ENCODE measurements at regions not wholly inside any gene's neighbourhood (a gene's known extent, or its start where the extent isn't known, plus 50 kb on each side); places are given as distances from the start of the nearest gene placed in this dataset.

DNA sequence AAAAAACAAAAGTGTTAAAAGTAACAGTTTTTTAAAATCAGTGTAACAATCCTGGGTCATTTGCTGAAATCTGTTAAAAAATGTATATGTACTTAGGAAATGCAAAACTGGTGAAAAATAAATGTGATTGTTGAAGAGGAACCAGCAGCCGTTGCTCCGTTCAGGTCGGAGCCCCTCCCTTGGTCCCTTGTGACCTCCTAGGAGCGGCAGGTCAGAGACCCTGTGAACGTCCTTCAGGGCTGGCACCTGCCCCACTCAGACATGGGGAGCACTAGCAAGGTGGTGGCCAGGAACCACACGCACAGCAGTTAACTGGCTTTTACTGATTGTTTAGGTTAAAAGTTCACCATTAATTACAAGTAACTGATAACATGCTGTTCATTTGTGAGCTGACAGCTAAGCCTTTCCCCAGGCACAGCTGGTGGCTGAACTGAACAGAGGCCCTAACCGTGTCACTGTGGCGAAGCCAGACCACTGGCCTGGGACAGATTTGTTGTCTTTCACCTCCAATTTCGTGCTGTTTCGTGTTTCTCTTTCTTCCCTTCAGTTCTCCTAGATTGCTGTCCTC, 159.2 kb upstream of the ALKAL2 start:
- no peaks in the 10 kb centered on the region for H3K27me3 ChIP-seq (ENCODE audit: control insufficient read depth, insufficient read depth, low read length)
- H3K4me1 ChIP-seq (ENCODE audit: control insufficient read depth, extremely low read depth, insufficient read depth, low read length), result no peaks in the 10 kb centered on the region
- no peak overlapping the region for H3K27ac ChIP-seq (ENCODE audit: insufficient read depth, low read length)
- H3K4me3 ChIP-seq (replicated peaks in 1 of 4; ENCODE audit: control extremely low read depth in 1 of 4, insufficient read depth in 1 of 4, low read depth in 3 of 4, low read length in 4 of 4), result no peak overlapping the region
- H3K79me2 ChIP-seq (ENCODE audit: control insufficient read depth, insufficient read depth, low read length), result no peaks in the 10 kb centered on the region
- no peak for TF ChIP-seq CTCF (conservative IDR thresholded peaks at IDR 0.05 in 1 of 2, IDR thresholded peaks at IDR 0.05 in 1 of 2; ENCODE audit: low read depth in 1 of 2, low read length in 2 of 2)
- TF ChIP-seq EZH2 (IDR thresholded peaks at IDR 0.05; ENCODE audit: low read length, missing control alignments), result no peak
- H2AFZ ChIP-seq (ENCODE audit: low read length), result no peak overlapping the region
- DNase-seq (ENCODE audit: low read depth in 2 of 2), result no peak
- H4K20me1 ChIP-seq (ENCODE audit: control insufficient read depth, extremely low read depth, insufficient read depth, low read length), result no peaks in the 10 kb centered on the region
- no peaks in the 10 kb centered on the region for H3K36me3 ChIP-seq (ENCODE audit: control insufficient read depth, insufficient read depth, low read length)
- no peak overlapping the region for H3K9ac ChIP-seq (ENCODE audit: insufficient read depth, low read length)
- no peak overlapping the region for H3K4me2 ChIP-seq (ENCODE audit: extremely low read depth, insufficient read depth, low read length)
- H3K9me3 ChIP-seq (ENCODE audit: control insufficient read depth, insufficient read depth, low read depth, low read length), result no peaks in the 10 kb centered on the region

DNA sequence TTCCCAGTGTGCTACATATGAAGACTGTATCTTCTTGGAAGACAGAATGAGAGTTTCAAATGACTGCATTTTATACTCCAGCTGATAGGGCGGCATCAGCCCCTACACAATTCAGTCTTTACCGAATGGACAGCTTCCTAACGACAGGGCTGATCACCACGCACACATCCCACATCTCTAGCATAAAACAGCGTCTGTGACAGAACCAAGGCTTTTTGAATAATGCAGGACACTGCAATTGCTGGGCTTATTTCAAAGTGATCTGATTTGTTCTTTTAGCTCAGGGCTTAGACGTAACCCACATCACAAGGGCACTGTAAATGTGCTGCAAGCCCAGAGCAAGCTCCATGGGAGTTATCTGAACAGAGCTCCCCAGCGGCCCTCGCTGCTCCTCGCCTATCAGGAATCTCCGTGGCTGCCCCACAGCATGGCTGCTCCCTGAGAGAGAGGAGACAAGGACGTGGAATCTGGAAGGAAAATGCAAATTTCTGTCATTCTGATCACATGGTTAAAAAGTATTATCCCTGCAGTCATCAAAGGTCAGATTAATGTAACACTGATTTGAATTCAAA, 158.5 kb upstream of the ALKAL2 start:
- TF ChIP-seq CTCF (conservative IDR thresholded peaks at IDR 0.05 in 1 of 2, IDR thresholded peaks at IDR 0.05 in 1 of 2; ENCODE audit: low read depth in 1 of 2, low read length in 2 of 2) (no peak), EZH2 (IDR thresholded peaks at IDR 0.05; ENCODE audit: low read length, missing control alignments) (no peak)
- no peak for DNase-seq (ENCODE audit: low read depth in 2 of 2)
- no peak overlapping the region for H3K9ac ChIP-seq (ENCODE audit: insufficient read depth, low read length)

DNA sequence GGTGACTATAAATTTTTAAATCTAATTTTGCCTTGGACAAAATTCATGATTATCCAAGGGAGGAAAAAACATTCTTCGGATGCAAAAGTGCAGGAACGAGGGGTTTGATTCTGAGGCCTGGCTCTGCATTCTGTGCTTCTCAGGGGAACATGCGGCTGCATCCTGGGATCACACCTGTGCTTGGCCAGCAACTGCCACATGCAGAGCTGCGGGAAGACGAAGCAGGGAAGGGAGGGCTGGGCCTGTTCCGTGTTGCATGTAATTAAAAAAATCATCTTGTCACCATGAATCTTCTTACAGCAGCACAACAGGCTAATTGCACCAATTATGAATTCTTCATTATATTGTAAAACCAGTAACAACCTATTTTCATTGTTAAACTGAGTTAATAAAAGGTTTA, 158.0 kb upstream of the ALKAL2 start:
- Histone ChIP-seq H3K4me2 (ENCODE audit: extremely low read depth, insufficient read depth, low read length) (no peak overlapping the region), H3K79me2 (ENCODE audit: control insufficient read depth, insufficient read depth, low read length) (no peaks in the 10 kb centered on the region), H4K20me1 (ENCODE audit: control insufficient read depth, extremely low read depth, insufficient read depth, low read length) (no peaks in the 10 kb centered on the region), H2AFZ (ENCODE audit: low read length) (no peak overlapping the region), H3K27ac (ENCODE audit: insufficient read depth, low read length) (no peak overlapping the region), H3K9ac (ENCODE audit: insufficient read depth, low read length) (no peak overlapping the region), H3K9me3 (ENCODE audit: control insufficient read depth, insufficient read depth, low read depth, low read length) (no peaks in the 10 kb centered on the region), H3K36me3 (ENCODE audit: control insufficient read depth, insufficient read depth, low read length) (no peaks in the 10 kb centered on the region), H3K27me3 (ENCODE audit: control insufficient read depth, insufficient read depth, low read length) (no peaks in the 10 kb centered on the region), H3K4me1 (ENCODE audit: control insufficient read depth, extremely low read depth, insufficient read depth, low read length) (no peaks in the 10 kb centered on the region), H3K4me3 (replicated peaks in 1 of 4; ENCODE audit: control extremely low read depth in 1 of 4, insufficient read depth in 1 of 4, low read depth in 3 of 4, low read length in 4 of 4) (no peak overlapping the region)
- no peak for DNase-seq (ENCODE audit: low read depth in 2 of 2)
- TF ChIP-seq CTCF (conservative IDR thresholded peaks at IDR 0.05 in 1 of 2, IDR thresholded peaks at IDR 0.05 in 1 of 2; ENCODE audit: low read depth in 1 of 2, low read length in 2 of 2) (no peak), EZH2 (IDR thresholded peaks at IDR 0.05; ENCODE audit: low read length, missing control alignments) (no peak)

More for the DNA sequence above, 158.5 kb upstream of the ALKAL2 start:
- Histone ChIP-seq H3K79me2 (ENCODE audit: control insufficient read depth, insufficient read depth, low read length) (no peaks in the 10 kb centered on the region), H3K9me3 (ENCODE audit: control insufficient read depth, insufficient read depth, low read depth, low read length) (no peaks in the 10 kb centered on the region), H3K27me3 (ENCODE audit: control insufficient read depth, insufficient read depth, low read length) (no peaks in the 10 kb centered on the region), H3K36me3 (ENCODE audit: control insufficient read depth, insufficient read depth, low read length) (no peaks in the 10 kb centered on the region), H3K4me2 (ENCODE audit: extremely low read depth, insufficient read depth, low read length) (no peak overlapping the region), H3K4me3 (replicated peaks in 1 of 4; ENCODE audit: control extremely low read depth in 1 of 4, insufficient read depth in 1 of 4, low read depth in 3 of 4, low read length in 4 of 4) (no peak overlapping the region), H3K27ac (ENCODE audit: insufficient read depth, low read length) (no peak overlapping the region), H3K4me1 (ENCODE audit: control insufficient read depth, extremely low read depth, insufficient read depth, low read length) (no peaks in the 10 kb centered on the region), H2AFZ (ENCODE audit: low read length) (no peak overlapping the region), H4K20me1 (ENCODE audit: control insufficient read depth, extremely low read depth, insufficient read depth, low read length) (no peaks in the 10 kb centered on the region)
